PFSK-1 (cell line): ENCODE measurements at regions not wholly inside any gene's neighbourhood (a gene's known extent, or its start where the extent isn't known, plus 50 kb on each side); places are given as distances from the start of the nearest gene placed in this dataset.

Experiments used
- POLR2AphosphoS5 ChIP-seq: IDR thresholded peaks from 2 replicates; pipeline ENCODE4 v1.6.1; 2012; ENCODE audit warnings: low read depth, mild to moderate bottlenecking, control low read depth, low read length, moderate library complexity
- SIN3A ChIP-seq: IDR thresholded peaks from 2 replicates; pipeline ENCODE4 v1.6.1; 2012; ENCODE audit warnings: mild to moderate bottlenecking, low read length, moderate library complexity, borderline replicate concordance; ENCODE audit not compliant: insufficient read depth
- TAF1 ChIP-seq: IDR thresholded peaks from 2 replicates; pipeline ENCODE4 v1.6.1; 2012; ENCODE audit warnings: low read length, control low read depth, borderline replicate concordance; ENCODE audit not compliant: insufficient read depth

GRCh38 chr6:141848029-141848890 lies 284.5 kb upstream of the GJE1 start:
- TF ChIP-seq TAF1 (no peak), SIN3A (no peak), POLR2AphosphoS5 (no peak)
